HG03521 (cell line): ENCODE measurements at regions not wholly inside any gene's neighbourhood (a gene's known extent, or its start where the extent isn't known, plus 50 kb on each side); places are given as distances from the start of the nearest gene placed in this dataset.

Experiments
- ATAC-seq: cut with Tn5 transposase; IDR thresholded peaks from one replicate; pipeline ENCODE4 v1.9.1; 2021; ENCODE audit warnings: mild to moderate bottlenecking, moderate library complexity; ENCODE audit not compliant: unreplicated experiment

DNA sequence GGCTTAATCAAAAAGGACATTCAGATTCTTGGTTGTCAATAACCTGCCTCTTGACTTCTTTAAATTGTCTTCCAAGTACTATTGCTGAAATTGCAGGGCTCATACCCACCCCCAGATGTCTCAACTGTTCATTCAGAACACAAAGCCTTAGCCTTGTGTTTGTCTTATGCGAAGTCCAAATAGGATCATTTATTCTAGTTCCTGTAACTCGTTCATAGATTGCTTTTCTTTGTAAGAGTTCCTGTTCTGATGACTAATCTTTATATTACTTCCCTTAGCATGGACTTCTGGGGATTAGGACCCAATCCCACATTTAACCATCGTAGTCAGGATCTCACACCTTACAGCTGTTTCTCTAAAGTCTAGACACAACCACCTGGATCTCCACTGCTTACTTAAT lies 226.0 kb downstream of the VEGFC start:
- no peak for ATAC-seq

GRCh38 chr4:176568238-176568637 lies 224.5 kb downstream of the VEGFC start:
- no peak for ATAC-seq

DNA sequence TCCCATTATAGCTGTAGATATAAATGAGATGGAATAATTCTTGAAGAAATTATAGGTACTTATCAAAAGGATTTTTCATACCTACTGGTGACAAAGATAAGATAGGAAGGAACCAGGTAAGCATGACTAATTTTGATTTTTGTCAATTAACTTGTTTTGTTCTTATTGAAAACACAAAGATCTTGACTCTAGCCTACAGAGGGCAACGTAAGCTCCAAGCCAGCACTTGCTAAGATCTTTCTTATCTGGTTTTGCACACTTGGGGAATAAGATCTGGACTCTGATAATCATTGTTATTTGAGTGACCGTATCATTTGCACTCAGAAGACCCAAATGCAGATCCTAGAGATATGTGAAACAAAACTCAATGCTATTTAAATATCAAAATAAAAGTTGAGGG lies 223.4 kb downstream of the VEGFC start:
- no peak for ATAC-seq

- no peak for ATAC-seq
Measured at GRCh38 chr4:176571206-176571605, 221.5 kb downstream of the VEGFC start.

DNA sequence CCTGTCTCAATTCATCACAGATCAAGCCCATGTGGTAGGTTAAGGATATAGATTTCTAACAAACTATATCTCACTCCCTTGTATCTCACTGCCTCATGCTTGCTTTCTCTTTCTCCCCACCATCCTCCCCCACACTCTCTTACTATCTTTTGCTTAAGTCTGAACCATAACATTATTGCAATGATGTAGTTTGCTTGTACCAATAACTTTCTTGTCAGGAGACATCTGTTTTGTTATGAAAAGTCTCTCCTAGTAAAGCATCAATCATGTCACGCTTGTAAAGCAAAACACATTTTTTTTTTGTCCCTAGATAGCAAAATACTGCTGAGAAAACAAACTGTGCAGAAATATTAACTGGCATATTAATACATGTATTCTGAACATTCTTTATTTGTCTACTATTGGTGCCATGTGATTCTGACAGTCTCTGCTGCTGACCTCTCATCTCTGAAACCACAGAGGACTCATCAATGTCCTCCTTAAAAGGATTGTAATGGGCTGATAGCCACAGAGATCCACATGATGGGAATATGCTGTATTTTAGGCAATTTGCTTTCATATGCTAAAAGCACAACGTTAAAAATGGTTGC lies 217.5 kb downstream of the VEGFC start:
- no peak for ATAC-seq

- ATAC-seq: no peak
Measured at GRCh38 chr4:176579226-176579625, 213.5 kb downstream of the VEGFC start.

DNA sequence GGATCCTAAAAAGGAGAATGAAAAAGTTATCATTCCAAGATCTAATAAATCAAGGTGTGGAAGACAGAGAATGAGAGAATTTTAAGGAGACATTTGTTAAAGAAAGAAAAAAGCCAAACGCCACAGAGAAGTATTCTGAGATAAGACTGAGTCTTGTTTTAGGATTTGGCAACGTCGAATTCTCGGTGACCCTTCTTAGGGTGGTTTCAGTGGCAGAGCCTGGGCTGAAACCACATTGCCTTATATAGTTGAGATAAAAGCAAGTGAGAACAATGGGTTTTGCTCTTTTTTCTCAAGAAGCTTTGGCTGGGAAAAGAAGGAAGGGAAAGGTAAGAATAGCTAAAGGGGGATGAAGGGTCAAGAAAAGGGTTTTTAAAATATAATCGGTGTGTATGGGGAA lies 209.4 kb downstream of the VEGFC start:
- ATAC-seq: no peak

GRCh38 chr4:176584031-176584606 lies 208.6 kb downstream of the VEGFC start:
- ATAC-seq: no peak

DNA sequence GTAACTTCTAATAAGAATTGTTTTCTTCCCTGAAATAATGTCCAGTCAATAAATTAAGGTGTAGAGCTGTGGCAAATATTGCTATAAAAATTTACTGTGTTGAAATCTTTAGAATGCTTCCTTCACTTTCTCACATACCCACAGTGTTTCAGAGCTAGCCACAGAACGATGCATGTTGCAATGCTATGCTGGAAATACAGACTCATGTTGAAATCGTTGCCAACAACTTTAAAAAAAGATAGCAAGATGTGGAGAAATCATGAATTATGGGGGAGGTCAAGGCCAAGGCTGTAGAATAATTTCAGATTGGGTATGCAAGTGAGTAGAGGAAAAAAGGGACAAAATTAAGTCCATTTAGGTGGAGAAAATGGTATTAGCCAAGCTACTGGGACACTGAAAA lies 204.8 kb downstream of the VEGFC start:
- no peak for ATAC-seq

- ATAC-seq: no peak
Measured at GRCh38 chr4:176588436-176588835, 204.3 kb downstream of the VEGFC start.

DNA sequence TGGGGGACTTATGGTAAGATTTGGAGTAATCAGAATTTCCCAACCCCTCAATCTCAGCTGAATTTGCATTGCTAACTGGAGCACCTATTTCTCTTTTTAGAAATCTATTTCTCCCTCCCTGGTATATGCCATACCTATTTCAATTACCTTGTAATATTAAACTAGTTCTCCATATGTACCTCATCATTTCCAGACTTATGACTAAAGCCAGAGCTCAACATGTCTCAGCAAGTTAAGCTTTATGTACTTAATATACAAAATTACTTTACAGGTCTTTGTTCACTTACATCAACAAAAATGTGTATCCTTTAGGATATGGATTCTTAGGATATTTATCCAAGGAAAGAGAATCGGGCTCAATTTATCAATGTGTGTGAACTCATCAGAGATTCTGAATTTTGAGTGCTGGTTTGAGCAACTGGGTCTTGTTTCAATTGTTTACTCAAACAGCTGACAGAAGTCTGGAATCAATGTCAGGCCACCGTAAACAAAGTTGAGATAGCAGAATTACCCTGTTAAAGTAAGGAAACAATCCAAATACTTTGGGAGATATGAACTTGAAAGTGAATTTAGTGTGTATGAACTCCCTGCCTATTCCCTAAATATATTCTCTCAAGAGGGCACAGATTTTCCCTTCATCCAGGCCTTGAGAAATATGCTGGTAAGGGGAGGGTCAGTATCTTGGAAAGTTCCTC lies 199.6 kb downstream of the VEGFC start:
- ATAC-seq: no peak

DNA sequence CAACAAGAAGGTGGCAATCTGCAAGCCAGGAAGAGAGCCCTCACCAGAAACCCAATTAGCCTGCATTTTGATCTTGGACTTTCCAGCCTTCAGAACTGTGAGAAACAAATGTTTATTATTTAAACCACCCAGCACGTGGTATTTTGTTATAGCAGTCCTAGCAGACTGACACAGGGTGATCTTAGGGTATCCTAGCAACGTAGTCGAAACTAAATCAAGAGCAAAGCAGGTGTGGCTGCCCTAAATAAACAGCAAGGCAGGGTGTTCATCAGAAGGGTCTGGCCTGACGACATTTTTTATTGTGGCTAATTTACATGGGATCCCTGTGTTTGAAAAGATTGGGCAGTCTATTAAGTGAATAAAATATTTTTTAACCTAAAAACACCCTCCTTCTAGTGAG lies 198.8 kb downstream of the VEGFC start:
- no peak for ATAC-seq

GRCh38 chr4:176595257-176595656 lies 197.5 kb downstream of the VEGFC start:
- ATAC-seq: no peak

- ATAC-seq: no peak
Measured at GRCh38 chr4:176601124-176601523, 191.6 kb downstream of the VEGFC start.

DNA sequence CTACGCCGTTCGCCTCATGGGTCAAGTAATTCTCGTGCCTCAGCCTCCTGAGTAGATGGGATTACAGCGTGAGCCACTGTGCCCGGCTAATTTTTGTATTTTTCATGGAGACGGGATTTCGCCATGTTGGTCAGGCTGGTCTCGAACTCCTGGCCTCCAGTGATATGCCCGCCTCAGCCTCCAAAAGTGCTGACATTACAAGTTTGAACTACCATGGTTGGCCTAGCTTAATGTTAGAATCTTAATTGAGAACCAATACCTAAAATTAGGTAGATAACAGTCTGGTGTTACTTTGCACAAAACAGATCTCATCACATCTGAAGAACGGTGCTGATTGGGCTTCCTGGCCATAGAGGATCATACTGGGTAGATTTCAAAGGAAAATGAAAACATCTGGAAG lies 184.9 kb downstream of the VEGFC start:
- no peak for ATAC-seq

- no peak for ATAC-seq
Measured at GRCh38 chr4:176608346-176608745, 184.4 kb downstream of the VEGFC start.

GRCh38 chr4:176610594-176610993 lies 182.1 kb downstream of the VEGFC start:
- no peak for ATAC-seq

GRCh38 chr4:176611381-176611780 lies 181.3 kb downstream of the VEGFC start:
- no peak for ATAC-seq

DNA sequence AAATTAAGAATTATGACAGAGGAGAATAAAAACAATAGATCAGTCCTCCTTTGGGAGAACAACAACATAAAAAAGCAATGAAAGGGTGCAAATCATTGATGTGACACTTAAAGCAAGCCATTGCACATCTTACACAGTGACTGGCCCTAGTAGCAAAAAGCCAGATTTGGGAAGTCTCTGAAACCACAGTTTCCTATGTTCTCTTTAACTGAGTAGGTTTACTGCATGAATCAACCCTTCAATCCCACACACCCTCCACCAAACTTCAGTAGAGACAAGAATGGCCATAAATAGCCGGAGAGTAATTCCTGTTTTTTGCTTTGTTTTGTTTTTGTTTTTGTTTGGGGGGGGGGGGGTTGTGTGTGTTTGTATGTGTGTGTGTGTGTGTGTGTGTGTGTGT lies 180.8 kb downstream of the VEGFC start:
- no peak for ATAC-seq

GRCh38 chr4:176614793-176615192 lies 177.9 kb downstream of the VEGFC start:
- ATAC-seq: no peak

- ATAC-seq: no peak
Measured at GRCh38 chr4:176616151-176616550, 176.6 kb downstream of the VEGFC start.

DNA sequence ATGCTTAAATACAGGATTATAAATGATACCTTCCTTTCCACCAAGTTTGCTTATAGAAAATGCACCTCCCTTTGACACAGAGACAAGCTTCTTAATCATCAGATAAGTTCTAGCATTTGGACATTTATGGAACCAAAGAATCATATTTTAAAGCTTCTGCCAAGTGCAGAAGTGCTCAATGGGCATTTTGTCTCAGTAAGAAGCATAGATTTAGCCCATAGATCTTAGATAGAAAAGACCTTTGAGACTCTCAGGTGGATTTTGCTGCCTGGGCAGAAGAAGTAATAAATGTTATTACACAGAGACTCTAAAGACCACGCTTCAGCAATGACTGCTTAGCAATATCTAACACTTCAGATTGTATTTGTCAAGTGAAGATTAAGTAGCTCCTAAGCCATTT lies 174.6 kb downstream of the VEGFC start:
- no peak for ATAC-seq

DNA sequence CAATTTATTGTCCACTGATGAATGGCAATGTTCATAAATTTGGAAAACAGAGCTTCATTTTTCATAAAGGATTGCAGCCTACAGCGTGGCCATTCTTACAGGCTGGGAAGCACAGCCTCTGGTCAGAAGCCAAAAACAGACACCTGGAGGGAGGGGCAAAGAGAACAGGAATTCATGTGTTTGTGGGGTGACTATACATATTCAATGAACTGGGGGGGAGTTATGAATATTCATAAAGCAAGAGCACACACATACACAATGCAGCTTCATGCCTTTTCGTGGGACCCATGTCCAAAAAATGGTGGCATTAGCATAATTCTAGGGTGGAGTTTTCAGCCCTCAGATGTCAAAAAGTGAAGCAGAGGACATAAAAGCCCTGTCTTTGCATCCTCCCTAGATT lies 173.3 kb downstream of the VEGFC start:
- no peak for ATAC-seq
